Lower leg skin (tissue), 3 donors: ENCODE measurements at regions not wholly inside any gene's neighbourhood (a gene's known extent, or its start where the extent isn't known, plus 50 kb on each side); places are given as distances from the start of the nearest gene placed in this dataset.

Experiments used
- CTCF ChIP-seq, 3 donors: fragments of 450-650 bp; IDR thresholded peaks; one replicate each; pipeline ENCODE4 v1.5.1; 2016; ENCODE audit warnings: antibody characterized with exemption in 3 of 3, mild to moderate bottlenecking in 3 of 3, moderate library complexity in 2 of 3
- POLR2A ChIP-seq, 2 donors: fragments of 450-650 bp; IDR thresholded peaks; one replicate each; pipeline ENCODE4 v1.6.1; 2016 to 2017; ENCODE audit warnings: antibody characterized with exemption in 2 of 2, mild to moderate bottlenecking in 1 of 2, moderate library complexity in 1 of 2

GRCh38 chr20:25749649-25750048, 53.0 kb upstream of the ZNF337 start:
- TF ChIP-seq CTCF (IDR thresholded peaks at IDR 0.05) (no peak), POLR2A (IDR thresholded peaks at IDR 0.05) (no peak)
